HPDE6-E6E7 (cell line): ENCODE measurements at regions not wholly inside any gene's neighbourhood (a gene's known extent, or its start where the extent isn't known, plus 50 kb on each side); places are given as distances from the start of the nearest gene placed in this dataset.

Experiments used
- DNase-seq: peaks from one replicate; pipeline ENCODE4 v3.0.0; 2011; ENCODE audit warnings: missing footprints; ENCODE audit errors: extremely low spot score

- no peak for DNase-seq
These were observed 163.5 kb upstream of the LYZL2 start for GRCh38 chr10:30793093-30793492.

GRCh38 chr10:30792025-30792424 lies 162.5 kb upstream of the LYZL2 start:
- DNase-seq: no peak

GRCh38 chr10:30791197-30791611 lies 161.7 kb upstream of the LYZL2 start:
- DNase-seq: no peak

GRCh38 chr10:30789806-30790205 lies 160.3 kb upstream of the LYZL2 start:
- no peak for DNase-seq

GRCh38 chr10:30788307-30788706 lies 158.8 kb upstream of the LYZL2 start:
- DNase-seq: no peak

GRCh38 chr10:30786906-30787305 lies 157.4 kb upstream of the LYZL2 start:
- DNase-seq: no peak

GRCh38 chr10:30786131-30786530 lies 156.6 kb upstream of the LYZL2 start:
- no peak for DNase-seq

- no peak for DNase-seq
These were observed 155.5 kb upstream of the LYZL2 start for GRCh38 chr10:30784897-30785605.

GRCh38 chr10:30784524-30784896 lies 155.0 kb upstream of the LYZL2 start:
- no peak for DNase-seq

GRCh38 chr10:30783939-30784501 lies 154.5 kb upstream of the LYZL2 start:
- peak; percentile 33 for DNase-seq

GRCh38 chr10:30782537-30783461 lies 153.2 kb upstream of the LYZL2 start:
- DNase-seq: no peak

- DNase-seq: no peak
These were observed 152.6 kb upstream of the LYZL2 start for GRCh38 chr10:30782157-30782536.

- no peak for DNase-seq
These were observed 152.1 kb upstream of the LYZL2 start for GRCh38 chr10:30781670-30782121.

GRCh38 chr10:30778769-30779168 lies 149.2 kb upstream of the LYZL2 start:
- no peak for DNase-seq

- DNase-seq: no peak
These were observed 146.4 kb upstream of the LYZL2 start for GRCh38 chr10:30775779-30776591.

GRCh38 chr10:30774261-30774660 lies 144.7 kb upstream of the LYZL2 start:
- no peak for DNase-seq

GRCh38 chr10:30773501-30773900 lies 143.9 kb upstream of the LYZL2 start:
- DNase-seq: no peak

- no peak for DNase-seq
These were observed 141.3 kb upstream of the LYZL2 start for GRCh38 chr10:30770816-30771215.

GRCh38 chr10:30770229-30770628 lies 140.7 kb upstream of the LYZL2 start:
- DNase-seq: no peak

- no peak for DNase-seq
These were observed 139.8 kb upstream of the LYZL2 start for GRCh38 chr10:30769361-30769760.

- no peak for DNase-seq
These were observed 136.1 kb upstream of the LYZL2 start for GRCh38 chr10:30765616-30766015.
